ENCODE measurements at regions not wholly inside any gene's neighbourhood (a gene's known extent, or its start where the extent isn't known, plus 50 kb on each side); places are given as distances from the start of the nearest gene placed in this dataset.

DNA sequence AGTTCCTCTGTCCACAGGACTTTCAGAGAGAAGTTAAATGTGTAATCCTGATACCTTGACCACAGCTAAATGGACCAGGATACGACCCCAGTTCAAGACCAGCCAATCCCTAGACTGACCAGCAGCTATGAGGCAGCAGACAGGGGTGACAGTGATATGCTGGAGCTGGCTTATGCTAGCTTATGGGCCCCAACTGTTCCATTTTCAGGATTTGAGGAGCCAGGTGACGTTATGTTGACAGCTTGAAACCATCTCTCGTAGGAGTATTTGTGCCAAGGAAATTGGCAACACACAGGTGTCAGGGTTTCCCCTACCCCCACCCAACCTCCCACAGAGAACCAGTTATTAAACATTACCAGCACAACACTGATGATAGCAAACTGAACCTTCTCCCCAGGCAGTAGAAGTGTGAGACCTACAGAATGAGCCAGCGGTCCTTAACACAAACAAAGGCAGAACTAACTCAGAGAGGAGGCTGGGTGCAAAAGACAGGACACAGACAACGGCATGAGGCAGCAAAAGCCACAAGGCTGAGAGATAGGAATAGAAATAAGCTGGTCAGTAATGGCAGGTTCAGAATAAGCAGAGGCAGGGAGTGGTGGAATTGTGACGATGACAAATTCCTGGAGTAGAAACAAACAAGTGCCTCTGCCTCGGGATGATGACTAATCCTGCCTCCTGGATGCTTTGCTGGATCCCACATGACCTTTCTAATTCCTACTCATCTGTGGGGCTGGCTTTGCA is 85.6 kb upstream of the CPEB2 start (continued):
- TF ChIP-seq, protein P1, sequence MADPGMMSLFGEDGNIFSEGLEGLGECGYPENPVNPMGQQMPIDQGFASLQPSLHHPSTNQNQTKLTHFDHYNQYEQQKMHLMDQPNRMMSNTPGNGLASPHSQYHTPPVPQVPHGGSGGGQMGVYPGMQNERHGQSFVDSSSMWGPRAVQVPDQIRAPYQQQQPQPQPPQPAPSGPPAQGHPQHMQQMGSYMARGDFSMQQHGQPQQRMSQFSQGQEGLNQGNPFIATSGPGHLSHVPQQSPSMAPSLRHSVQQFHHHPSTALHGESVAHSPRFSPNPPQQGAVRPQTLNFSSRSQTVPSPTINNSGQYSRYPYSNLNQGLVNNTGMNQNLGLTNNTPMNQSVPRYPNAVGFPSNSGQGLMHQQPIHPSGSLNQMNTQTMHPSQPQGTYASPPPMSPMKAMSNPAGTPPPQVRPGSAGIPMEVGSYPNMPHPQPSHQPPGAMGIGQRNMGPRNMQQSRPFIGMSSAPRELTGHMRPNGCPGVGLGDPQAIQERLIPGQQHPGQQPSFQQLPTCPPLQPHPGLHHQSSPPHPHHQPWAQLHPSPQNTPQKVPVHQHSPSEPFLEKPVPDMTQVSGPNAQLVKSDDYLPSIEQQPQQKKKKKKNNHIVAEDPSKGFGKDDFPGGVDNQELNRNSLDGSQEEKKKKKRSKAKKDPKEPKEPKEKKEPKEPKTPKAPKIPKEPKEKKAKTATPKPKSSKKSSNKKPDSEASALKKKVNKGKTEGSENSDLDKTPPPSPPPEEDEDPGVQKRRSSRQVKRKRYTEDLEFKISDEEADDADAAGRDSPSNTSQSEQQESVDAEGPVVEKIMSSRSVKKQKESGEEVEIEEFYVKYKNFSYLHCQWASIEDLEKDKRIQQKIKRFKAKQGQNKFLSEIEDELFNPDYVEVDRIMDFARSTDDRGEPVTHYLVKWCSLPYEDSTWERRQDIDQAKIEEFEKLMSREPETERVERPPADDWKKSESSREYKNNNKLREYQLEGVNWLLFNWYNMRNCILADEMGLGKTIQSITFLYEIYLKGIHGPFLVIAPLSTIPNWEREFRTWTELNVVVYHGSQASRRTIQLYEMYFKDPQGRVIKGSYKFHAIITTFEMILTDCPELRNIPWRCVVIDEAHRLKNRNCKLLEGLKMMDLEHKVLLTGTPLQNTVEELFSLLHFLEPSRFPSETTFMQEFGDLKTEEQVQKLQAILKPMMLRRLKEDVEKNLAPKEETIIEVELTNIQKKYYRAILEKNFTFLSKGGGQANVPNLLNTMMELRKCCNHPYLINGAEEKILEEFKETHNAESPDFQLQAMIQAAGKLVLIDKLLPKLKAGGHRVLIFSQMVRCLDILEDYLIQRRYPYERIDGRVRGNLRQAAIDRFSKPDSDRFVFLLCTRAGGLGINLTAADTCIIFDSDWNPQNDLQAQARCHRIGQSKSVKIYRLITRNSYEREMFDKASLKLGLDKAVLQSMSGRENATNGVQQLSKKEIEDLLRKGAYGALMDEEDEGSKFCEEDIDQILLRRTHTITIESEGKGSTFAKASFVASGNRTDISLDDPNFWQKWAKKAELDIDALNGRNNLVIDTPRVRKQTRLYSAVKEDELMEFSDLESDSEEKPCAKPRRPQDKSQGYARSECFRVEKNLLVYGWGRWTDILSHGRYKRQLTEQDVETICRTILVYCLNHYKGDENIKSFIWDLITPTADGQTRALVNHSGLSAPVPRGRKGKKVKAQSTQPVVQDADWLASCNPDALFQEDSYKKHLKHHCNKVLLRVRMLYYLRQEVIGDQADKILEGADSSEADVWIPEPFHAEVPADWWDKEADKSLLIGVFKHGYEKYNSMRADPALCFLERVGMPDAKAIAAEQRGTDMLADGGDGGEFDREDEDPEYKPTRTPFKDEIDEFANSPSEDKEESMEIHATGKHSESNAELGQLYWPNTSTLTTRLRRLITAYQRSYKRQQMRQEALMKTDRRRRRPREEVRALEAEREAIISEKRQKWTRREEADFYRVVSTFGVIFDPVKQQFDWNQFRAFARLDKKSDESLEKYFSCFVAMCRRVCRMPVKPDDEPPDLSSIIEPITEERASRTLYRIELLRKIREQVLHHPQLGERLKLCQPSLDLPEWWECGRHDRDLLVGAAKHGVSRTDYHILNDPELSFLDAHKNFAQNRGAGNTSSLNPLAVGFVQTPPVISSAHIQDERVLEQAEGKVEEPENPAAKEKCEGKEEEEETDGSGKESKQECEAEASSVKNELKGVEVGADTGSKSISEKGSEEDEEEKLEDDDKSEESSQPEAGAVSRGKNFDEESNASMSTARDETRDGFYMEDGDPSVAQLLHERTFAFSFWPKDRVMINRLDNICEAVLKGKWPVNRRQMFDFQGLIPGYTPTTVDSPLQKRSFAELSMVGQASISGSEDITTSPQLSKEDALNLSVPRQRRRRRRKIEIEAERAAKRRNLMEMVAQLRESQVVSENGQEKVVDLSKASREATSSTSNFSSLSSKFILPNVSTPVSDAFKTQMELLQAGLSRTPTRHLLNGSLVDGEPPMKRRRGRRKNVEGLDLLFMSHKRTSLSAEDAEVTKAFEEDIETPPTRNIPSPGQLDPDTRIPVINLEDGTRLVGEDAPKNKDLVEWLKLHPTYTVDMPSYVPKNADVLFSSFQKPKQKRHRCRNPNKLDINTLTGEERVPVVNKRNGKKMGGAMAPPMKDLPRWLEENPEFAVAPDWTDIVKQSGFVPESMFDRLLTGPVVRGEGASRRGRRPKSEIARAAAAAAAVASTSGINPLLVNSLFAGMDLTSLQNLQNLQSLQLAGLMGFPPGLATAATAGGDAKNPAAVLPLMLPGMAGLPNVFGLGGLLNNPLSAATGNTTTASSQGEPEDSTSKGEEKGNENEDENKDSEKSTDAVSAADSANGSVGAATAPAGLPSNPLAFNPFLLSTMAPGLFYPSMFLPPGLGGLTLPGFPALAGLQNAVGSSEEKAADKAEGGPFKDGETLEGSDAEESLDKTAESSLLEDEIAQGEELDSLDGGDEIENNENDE (IDR thresholded peaks at IDR 0.05; ENCODE audit: insufficient replicate concordance, low read length) = no peak
- TF ChIP-seq BACH1 (IDR thresholded peaks at IDR 0.05; ENCODE audit: low read length) (no peak), KDM1A (IDR thresholded peaks at IDR 0.05; ENCODE audit: borderline replicate concordance, low read length) (no peak), SP4 (IDR thresholded peaks at IDR 0.05; ENCODE audit: low read length) (no peak), CREB1 (IDR thresholded peaks at IDR 0.05) (no peak), KDM5A (IDR thresholded peaks at IDR 0.05; ENCODE audit: low read length) (no peak), EGR1 (IDR thresholded peaks at IDR 0.05; ENCODE audit: borderline replicate concordance, low read depth, low read length) (no peak), RAD21 (IDR thresholded peaks at IDR 0.05 in 1 of 2, conservative IDR thresholded peaks at IDR 0.05 in 1 of 2; ENCODE audit: low read depth in 2 of 2, low read length in 2 of 2) (no peak), FOSL1 (IDR thresholded peaks at IDR 0.05; ENCODE audit: insufficient read depth, low read depth, low read length) (no peak)
- TF ChIP-seq, protein P2, sequence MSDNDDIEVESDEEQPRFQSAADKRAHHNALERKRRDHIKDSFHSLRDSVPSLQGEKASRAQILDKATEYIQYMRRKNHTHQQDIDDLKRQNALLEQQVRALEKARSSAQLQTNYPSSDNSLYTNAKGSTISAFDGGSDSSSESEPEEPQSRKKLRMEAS (IDR thresholded peaks at IDR 0.05) = no peak

All from H1 (cell line).